HT-29 (cell line): ENCODE measurements at regions not wholly inside any gene's neighbourhood (a gene's known extent, or its start where the extent isn't known, plus 50 kb on each side); places are given as distances from the start of the nearest gene placed in this dataset.

ENCODE experiments used
- DNase-seq: peaks from one replicate; pipeline ENCODE4 v3.0.0-alpha.2; 2015; ENCODE audit warnings: low spot score

GRCh38 chr7:42758124-42758523 is 153.7 kb downstream of the C7orf25 start:
- DNase-seq: no peak

GRCh38 chr7:42756841-42757240 is 155.0 kb downstream of the C7orf25 start:
- no peak for DNase-seq

- no peak for DNase-seq
These were observed 158.0 kb downstream of the C7orf25 start for GRCh38 chr7:42753811-42754363.

- no peak for DNase-seq
These were observed 158.5 kb downstream of the C7orf25 start for GRCh38 chr7:42753367-42753766.

- no peak for DNase-seq
These were observed 161.7 kb downstream of the C7orf25 start for GRCh38 chr7:42750172-42750571.

GRCh38 chr7:42747044-42747443 is 164.8 kb downstream of the C7orf25 start:
- no peak for DNase-seq

GRCh38 chr7:42746214-42746613 is 165.7 kb downstream of the C7orf25 start:
- no peak for DNase-seq

GRCh38 chr7:42745357-42746059 is 166.4 kb downstream of the C7orf25 start:
- peak; percentile 41 for DNase-seq

- DNase-seq: no peak
These were observed 167.1 kb downstream of the C7orf25 start for GRCh38 chr7:42744746-42745145.

GRCh38 chr7:42743077-42743858 is 168.6 kb downstream of the C7orf25 start:
- DNase-seq: no peak

- DNase-seq: no peak
These were observed 169.6 kb downstream of the C7orf25 start for GRCh38 chr7:42742318-42742717.

- DNase-seq: no peak
These were observed 171.5 kb downstream of the C7orf25 start for GRCh38 chr7:42740408-42740807.

GRCh38 chr7:42739638-42740037 is 172.2 kb downstream of the C7orf25 start:
- no peak for DNase-seq

GRCh38 chr7:42736931-42737330 is 174.9 kb downstream of the C7orf25 start:
- peak; percentile 53 for DNase-seq

GRCh38 chr7:42735081-42735480 is 176.8 kb downstream of the C7orf25 start:
- no peak for DNase-seq

GRCh38 chr7:42734568-42734967 is 177.3 kb downstream of the C7orf25 start:
- no peak for DNase-seq

- DNase-seq: no peak
These were observed 178.8 kb downstream of the C7orf25 start for GRCh38 chr7:42733040-42733439.

GRCh38 chr7:42730586-42730985 is 181.3 kb downstream of the C7orf25 start:
- DNase-seq: no peak

GRCh38 chr7:42729053-42729765 is 182.7 kb downstream of the C7orf25 start:
- DNase-seq: no peak

GRCh38 chr7:42727451-42727850 is 184.4 kb downstream of the C7orf25 start:
- DNase-seq: no peak

GRCh38 chr7:42726066-42726785 is 185.6 kb downstream of the C7orf25 start:
- no peak for DNase-seq
